ENCODE measurements at regions not wholly inside any gene's neighbourhood (a gene's known extent, or its start where the extent isn't known, plus 50 kb on each side); places are given as distances from the start of the nearest gene placed in this dataset.

DNA sequence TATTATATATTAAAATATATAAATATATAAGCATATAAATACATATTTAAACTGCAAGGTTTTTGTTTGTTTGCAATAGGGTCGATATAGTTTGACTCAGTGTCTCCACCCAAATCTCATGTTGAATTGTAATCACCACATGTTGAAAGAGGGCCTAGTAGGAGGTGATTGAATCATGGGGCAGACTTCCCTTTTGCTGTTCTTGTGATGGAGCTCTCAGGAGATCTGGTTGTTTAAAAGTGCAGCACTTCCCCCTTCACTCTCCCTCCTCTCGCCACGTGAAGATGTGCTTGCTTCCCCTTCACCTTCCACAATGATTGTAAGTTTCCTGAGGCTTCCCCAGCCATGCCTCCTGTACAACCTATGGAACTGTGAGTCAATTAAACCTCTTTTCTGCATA, 2137.3 kb upstream of the CELF4 start:
- no peak for DNase-seq (ENCODE audit: low read depth, low spot score)

DNA sequence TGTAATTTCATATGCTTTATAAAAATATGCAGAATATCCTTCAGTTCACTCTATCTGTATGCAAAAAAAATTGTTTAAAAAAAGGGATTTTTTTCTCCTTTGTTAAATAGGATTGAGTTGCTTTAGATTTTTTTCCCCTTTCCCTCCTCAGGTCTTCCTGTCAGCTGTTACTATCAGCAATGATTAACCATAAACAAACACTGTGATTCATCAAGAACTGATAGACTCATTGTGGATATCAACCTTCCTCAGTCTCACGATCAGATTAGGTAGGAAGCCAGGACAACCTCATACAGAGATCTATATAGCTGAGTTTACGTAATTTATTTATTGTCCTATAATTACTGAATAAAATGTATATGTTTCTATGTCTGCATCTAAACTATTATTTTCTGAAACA, 2136.2 kb upstream of the CELF4 start:
- no peak for DNase-seq (ENCODE audit: low read depth, low spot score)

DNA sequence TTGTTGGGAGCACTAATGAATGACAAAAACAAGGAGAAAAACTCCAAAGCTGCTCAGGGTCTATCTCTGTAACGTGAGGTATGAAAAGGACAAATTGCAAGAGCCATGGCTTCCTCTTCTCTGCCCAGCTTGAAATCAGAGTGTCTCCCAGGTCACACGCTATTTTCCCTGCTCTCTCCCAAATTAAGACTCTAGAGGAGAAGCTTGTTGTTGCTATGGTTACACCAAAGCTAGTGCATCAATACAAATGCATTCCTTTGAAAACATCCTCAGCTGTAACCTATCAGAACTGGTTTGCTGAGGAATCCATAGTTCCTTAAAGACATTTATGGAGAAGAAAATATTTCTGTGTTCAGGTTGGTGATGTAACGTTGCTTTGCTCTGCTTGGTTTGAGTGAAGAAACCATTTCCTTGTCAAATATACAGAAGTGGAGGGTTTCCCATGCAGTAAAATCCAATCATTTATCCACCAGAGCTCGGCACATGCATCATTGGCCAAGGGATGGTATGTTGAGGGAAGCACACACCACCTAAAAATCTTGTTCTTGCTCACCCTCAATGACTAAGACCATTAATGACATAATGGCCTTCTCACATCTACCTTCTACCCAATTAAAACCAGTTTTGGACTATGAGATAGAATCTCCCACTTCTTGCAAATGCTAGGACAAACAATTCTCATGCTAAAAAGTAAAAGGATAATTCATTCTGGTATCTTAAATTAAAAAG, 2135.6 kb upstream of the CELF4 start:
- DNase-seq (ENCODE audit: low read depth, low spot score), result no peak

DNA sequence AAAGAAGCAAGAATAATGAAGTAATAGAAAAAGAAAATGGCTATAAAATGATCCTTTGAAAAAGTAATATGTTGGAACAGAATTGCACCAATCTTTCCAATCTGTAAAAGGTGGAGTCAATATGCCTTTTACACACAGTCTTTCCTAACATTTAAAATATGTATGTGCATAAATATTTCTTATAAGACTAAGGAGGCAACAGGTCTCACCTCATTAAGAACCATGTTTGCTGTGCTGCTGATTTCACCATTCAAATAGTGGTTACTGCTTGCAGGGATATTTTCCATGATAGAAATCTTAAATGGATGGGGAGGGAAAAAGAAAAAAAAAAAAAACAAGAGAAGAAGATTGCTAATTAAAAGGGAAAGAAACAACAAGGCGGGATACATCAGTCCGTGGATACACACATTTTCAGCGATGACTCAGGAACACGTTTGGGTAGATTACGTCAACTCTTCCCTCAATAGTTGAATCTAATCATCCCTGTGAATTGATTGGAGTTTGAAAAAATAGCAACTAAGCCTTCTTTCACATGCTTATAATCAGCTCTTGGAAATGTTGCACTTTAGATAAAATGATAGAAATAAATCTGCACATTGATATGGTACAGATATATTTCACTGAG, 2133.9 kb upstream of the CELF4 start:
- no peak for DNase-seq (ENCODE audit: low read depth, low spot score)

DNA sequence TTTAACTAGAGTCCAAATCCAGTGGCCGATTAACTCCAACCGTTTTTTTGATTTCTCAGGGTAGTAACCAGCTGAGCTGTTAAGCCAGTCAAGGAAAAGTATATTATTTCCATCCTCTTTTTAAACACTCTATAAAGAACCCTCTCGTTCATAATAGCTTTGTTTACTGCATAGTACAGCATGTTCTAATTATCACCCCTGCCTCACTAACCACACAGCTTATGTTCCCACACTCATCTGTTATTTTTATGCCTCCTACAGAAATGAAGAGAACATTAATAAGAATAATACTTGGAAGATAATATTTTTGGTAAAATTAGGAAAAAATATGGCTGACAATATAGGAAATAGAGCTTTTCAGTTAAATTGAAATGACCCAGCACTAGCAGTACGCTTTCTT, 2132.8 kb upstream of the CELF4 start:
- no peak for DNase-seq (ENCODE audit: low read depth, low spot score)

DNA sequence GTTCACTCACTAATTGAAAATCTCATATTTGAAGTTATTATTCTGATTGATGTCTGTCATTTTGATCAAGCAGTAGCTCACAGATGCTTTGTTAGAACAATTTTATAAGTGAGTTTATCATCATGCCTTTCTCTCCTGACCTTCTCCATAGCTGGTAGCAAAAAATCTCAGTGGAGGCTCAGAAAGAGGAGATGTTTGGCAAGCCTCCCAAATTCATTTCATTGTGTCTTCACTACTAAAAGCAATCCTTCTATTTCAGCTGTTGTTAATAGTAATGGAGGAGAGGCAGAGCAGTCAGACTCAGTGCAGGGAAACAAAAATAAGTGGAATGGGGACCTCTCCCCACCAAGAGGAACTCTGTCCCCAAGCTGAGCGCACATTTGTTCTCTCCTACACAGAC, 2127.8 kb upstream of the CELF4 start:
- no peak for DNase-seq (ENCODE audit: low read depth, low spot score)

DNA sequence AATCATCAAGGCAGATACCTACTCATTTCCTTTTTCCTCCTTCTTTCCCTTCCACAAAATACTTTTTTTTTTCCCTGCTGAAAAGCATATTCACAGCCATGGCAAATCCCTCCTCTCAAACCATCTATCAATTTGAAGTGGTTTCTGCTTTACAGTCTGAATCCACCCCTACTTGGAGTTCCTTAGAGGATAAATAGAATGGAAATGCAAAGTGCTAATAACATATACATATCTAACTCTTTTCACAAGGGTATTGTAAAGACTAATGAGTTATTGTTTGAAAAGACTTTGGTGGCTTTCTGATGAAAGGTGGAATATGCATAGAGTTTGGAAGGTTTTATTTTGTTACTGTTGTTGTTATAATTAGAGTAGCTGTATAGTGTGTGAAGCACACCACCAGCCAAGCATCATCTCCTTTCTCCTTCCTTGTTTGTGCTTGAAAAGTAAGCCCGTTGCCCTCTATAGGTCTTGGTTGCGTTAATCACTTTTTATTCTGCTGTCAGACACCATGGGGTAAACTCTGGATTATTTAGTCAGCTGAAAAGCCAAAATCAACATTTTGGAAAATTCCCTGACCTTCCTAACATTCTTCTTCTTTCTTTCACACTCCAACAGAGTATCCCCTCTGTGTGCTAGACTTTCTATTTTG, 2126.9 kb upstream of the CELF4 start:
- DNase-seq (ENCODE audit: low read depth, low spot score), result no peak

DNA sequence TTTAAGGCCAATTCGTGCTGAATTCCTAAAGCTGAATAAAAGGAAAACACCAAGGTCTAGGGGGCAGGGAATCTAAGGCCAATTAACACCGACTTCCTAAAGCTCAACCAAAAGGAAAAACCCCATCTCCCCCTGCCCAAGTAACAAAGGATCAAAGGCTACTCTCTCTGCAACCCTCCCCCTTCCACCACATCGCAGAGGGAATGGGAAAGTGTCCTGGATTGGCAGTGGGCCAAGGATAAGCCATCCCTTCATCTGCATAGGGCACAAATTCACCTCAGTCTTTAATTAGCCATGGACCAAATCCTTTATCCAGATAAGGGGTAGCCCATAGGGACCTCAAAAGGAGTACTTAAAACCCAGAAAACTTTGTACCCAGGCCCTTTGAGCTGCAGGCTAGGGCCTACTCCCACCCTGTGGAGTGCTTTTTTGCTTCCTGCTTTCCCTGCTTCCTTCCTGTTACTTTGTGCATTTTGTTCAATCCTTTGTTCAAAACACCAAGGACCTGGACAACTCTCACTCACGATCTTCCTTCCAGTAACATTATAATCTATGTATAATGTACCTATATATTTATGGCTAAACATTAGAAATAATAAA, 2119.8 kb upstream of the CELF4 start:
- no peak for DNase-seq (ENCODE audit: low read depth, low spot score)

DNA sequence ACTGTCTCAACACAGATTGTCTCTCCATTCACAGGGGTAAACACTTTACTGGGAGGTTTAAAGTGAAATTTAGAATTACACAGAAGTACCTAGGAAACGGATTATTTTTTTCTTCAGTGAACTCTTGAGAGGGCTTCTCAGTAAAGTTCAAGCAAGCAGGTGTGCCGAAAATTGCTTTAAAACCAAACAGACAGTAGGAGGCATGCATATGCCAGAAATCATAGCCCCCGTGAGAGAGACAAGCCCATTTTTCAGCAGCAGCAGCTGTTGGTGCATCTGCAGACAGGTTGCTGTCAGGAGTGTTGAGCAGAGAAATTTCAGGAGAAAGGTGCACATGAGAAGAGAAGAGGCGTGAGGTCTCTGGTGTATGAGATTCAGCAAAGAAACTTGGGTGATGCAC, 2115.5 kb upstream of the CELF4 start:
- DNase-seq (ENCODE audit: low read depth, low spot score), result no peak

DNA sequence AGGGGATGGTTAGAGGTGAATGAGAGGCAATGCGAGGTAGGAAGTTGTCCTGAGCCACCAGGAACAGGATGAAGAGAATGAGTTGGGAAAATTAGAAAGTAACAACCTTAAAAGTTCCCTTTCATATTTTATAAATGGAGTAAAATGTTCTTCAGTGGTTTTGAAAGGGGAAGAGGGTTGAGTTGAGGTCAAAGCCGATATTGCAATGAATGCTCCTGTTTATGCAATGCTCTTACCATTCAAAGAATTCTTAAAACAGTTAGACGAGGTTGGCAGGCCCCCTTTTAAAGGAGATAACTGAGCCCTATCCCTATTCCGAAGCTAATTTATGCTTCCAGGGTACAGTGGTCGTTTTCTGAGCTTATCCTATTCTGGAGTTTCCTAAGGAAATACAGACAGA, 2110.3 kb upstream of the CELF4 start:
- DNase-seq (ENCODE audit: low read depth, low spot score), result no peak

DNA sequence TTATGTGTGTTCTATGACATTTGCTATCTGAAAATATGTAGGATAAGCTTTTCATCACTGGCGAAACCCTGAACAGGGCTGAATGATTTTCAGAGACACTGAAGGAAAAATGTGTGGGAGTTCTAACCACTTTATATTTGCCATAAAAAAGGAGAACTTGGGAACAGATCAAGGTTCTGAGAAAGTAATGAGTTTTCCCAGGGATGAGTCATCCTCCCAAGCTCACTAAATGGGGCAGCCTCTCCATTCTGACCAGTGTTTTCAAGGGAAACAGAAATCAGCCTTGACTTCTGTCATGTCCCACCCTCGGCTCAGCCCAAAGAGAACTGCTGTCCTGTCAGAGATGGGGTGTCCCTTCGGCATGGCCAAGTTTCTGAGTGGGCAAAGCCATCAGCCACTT, 2109.8 kb upstream of the CELF4 start:
- DNase-seq (ENCODE audit: low read depth, low spot score), result no peak

DNA sequence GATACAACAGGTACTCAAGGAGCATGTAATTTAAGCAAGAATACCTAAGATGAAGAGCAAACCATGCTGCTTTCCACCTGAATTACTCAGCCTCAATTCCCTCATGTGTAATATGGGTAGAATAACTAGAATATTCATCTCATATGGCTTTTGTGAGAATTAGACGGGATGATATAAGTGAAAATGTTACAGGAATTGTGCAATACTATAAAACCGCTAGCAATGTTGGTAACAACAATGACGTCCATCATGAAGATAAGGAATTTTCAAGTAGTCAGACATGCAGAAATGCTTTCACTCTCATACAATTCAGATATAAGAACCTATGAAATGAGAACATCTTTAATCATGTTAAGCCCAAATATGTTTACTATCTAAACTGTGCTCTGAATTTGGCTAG, 2106.6 kb upstream of the CELF4 start:
- DNase-seq (ENCODE audit: low read depth, low spot score), result no peak

DNA sequence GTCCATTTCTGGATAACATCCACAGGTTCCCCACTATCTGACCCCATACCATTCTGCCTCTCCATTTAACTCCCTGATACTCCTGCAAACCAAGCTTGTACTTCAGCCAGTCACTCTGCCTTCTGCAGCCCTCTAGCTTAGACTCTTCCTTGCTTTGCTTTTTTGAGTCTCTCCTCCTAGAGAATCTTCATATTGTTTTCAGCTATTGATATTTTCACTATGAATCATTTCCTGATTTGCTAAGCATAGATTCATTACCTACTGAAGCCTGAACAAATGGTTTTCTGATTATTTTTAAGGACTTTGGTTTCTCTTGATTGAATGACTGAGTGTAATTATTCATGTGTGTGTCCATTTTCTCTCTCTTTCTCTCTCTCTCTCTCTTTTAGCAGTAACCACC, 2102.3 kb upstream of the CELF4 start:
- no peak for DNase-seq (ENCODE audit: low read depth, low spot score)

DNA sequence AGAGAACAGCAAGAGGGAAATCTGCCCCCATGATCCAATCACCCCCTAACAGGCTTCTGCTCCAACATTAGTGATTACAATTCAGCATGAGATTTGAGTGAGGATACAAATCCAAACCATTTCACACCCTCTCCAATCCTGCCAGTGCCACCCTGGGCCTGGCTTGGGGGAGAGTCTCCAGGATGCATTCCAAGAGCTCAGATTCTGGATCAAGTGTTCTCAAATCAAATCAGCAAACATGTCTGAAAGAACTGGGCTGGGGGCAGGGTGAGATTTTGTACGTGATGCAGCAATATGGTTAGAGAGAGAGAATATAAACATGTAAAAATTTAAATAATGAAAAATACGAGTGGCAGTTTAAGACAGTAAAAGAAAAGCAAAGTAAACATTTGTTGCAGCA, 2100.9 kb upstream of the CELF4 start:
- DNase-seq (ENCODE audit: low read depth, low spot score), result no peak

DNA sequence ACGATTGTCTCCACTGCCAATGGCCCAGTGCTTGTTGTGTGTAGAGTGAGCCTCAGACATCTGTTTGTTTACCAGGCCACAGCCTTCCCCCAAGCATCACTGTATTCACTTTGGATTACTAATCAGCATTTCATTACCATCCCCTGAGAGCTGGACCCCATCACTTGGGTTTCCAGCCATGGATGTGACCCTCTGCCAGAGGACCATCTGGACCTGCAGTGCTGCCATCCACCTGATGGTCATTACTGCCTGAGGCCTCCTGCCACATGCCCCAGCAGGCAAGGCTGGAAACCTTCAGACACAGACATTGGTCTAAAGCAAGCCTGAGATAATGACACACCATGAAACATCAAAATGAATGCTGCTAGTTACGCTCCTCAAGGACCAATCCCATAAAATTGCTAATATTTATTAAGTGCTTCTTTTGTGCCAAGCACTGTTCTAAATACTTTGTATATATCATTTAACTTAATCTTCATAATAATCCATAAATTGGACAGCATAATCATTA, 2096.3 kb upstream of the CELF4 start:
- DNase-seq (ENCODE audit: low read depth, low spot score), result no peak

DNA sequence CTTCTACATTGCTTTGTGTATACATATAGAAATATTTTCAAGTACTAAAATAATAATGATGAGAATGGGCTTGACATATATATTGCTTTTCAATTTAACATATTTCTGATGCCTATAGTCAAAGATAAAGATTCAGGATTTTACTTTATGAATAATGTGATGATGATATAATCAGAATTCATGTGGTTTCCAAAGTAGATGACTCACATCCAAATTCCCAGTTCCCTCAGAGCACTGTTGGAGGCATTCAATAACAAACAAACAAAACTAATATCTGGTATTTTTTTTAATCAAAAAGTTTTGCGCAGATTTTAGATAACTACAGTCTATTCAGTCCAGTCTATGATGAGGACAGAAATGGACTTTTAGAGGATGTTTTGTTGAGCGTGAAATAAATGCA, 2094.5 kb upstream of the CELF4 start:
- DNase-seq (ENCODE audit: low read depth, low spot score), result no peak

DNA sequence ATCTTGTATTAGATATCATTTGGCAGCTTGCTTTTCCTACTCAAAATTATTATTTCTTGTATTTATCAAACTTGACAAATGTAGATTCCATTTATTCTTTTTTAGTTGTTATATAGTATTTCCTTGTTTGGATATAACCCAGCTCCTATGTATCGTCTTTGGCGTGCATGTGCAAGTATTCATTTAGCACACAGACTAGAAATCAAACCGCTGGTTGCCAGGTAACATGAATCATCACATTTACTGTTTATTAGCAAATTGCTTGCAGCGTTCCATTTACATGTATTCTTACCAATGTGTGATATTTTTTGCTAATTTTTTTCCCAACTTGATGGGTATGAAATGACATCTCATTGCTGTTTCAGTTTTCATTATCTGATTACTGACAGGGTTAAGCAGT, 2089.7 kb upstream of the CELF4 start:
- no peak for DNase-seq (ENCODE audit: low read depth, low spot score)

DNA sequence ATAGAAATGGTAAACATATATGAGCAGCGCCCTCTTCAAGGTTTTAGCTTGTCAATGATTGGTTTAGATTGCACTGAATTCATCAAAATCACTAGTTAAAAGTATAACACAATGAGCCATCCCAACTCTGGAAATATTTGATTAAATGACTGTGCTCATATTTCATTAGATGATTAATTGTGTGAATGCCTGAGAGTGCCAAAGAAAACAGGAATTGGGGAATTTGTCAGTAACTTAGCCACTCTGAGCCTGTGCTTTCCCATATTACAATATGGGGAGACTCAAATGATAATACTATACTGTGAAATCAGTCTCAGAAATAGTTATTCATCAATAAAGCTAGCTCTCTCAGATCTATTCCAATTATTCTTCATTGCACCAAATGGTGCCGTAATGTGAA, 2087.6 kb upstream of the CELF4 start:
- no peak for DNase-seq (ENCODE audit: low read depth, low spot score)

DNA sequence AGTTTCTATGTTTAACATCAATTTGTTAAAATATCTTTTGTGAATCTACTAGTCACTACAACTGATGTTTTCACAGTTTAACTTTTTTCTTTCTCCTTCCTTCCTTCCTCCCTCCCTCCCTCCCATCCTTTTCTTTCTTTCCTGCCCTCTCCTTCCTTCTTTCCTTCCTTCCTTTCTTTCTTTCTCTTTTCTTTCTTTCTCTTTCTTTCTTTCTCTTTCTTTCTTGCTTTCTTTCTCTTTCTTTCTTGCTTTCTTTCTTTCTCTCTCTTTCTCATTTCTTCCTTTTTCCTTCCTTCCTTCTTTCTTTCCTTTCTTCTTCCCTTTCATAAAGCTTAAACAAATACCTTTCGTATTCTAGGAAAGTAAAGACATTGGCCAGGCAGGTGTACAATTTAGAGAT, 2083.0 kb upstream of the CELF4 start:
- no peak for DNase-seq (ENCODE audit: low read depth, low spot score)

DNA sequence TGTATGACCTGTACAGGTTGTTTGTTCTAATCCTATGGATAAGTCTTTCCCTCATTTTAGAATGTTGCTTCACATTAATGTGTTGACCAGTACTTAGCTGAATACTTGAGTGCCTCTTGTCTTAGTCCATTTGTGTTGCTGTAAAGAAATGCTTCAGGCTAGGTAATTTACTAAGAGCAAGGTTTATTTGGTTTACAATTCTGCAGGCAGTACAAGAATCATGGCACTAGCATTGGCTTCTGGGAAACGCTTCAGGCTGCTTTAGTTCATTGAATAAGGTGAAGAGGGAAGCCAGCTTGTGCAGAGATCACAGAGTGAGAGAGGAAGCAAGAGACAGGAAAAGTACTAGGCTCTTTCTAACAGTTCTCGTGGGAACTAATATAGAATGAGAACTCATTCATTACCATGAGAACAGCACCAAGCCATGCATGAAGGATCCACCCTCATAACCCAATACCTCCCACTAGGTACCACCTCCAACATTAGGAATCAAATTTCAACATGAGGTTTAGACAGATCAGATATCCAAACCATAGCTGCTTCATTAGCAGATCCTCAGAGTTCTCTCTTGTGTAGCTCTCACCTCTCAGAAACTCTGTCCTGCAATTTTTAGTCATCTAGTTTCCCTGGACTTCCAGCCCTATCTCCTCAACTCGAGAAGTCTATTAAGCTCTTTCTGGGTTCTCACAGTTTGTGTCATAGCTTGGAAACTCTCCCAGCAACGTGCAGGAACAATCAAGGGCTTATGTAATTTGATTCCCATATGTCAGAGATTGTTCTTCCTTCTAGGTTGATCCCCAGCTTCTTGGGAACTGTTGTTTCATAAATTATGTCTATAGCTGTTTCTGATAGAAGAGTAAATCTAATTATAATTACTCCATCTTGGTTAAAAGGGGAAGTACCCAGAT, 2082.3 kb upstream of the CELF4 start:
- no peak for DNase-seq (ENCODE audit: low read depth, low spot score)

DNA sequence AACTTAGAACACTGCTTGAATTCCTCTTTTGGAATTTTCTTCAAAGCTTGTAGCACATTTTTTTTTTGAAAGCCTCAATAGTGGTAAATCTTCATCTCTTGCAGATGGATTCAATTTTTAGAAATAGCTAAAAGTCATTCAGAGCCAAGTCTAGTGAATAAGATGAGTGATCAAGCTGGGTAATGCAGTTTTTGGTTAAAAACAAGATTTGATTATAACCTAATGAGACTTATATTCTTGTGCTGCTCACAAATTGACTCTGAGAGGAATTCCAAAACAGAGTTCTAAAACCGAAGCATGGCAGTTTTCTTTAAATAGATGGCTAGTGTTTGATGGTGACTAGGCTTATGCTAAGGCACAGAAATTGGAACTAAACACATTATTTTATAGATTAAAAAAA, 2072.6 kb upstream of the CELF4 start:
- no peak for DNase-seq (ENCODE audit: low read depth, low spot score)

DNA sequence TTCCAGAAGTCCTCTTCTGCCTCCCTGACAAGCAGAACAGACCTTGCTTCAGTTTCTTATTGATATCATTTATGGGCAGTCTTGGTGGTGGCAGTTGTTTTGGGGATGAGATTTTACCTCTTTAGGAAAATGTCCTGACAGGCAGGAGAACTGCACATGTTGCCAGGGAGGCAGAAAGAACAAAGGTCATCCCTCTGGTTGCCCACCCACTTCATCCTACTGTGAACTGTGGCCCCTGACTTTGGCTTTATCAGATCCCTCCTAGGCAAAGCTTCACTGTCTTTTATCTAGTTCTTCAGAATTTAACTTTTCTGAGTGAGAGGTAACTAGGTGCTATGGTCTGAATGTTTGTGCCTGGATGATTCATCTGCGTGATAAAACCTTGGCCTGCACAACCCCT, 2071.3 kb upstream of the CELF4 start:
- no peak for DNase-seq (ENCODE audit: low read depth, low spot score)
